Left lung (tissue), 4 donors: ENCODE measurements at regions not wholly inside any gene's neighbourhood (a gene's known extent, or its start where the extent isn't known, plus 50 kb on each side); places are given as distances from the start of the nearest gene placed in this dataset.

Source experiments
- ATAC-seq: fragments of 200-7000 bp; cut with Tn5 transposase; one replicate; pipeline ENCODE4 v1.9.1; 2020; ENCODE audit warnings: moderate library complexity
- DNase-seq, 4 donors: peaks; one replicate each; pipeline ENCODE4 v3.0.0-alpha.2; 2013 to 2020
- H3K27ac ChIP-seq, 2 donors: fragments of 200-600 bp; sonication (generic) in 1 of 2; one replicate each; pipeline versions ENCODE4 v1.5.0 to v1.8.0; 2020 to 2021
- H3K27me3 ChIP-seq, 2 donors: fragments of 200-600 bp; sonication (generic) in 1 of 2; one replicate each; pipeline versions ENCODE4 v1.5.0 to v1.8.0; 2020 to 2021
- H3K36me3 ChIP-seq, 2 donors: fragments of 200-600 bp; sonication (generic) in 1 of 2; one replicate each; pipeline versions ENCODE4 v1.5.0 to v1.8.0; 2020 to 2021
- H3K4me1 ChIP-seq, 2 donors: fragments of 200-600 bp; one replicate each; pipeline ENCODE4 v1.8.0; 2021
- H3K4me3 ChIP-seq, 2 donors: fragments of 200-600 bp; sonication (generic) in 1 of 2; one replicate each; pipeline versions ENCODE4 v1.5.0 to v1.8.0; 2020 to 2021; ENCODE audit warnings: mild to moderate bottlenecking in 1 of 2
- H3K9me3 ChIP-seq, 2 donors: fragments of 200-600 bp; sonication (generic) in 1 of 2; one replicate each; pipeline versions ENCODE4 v1.5.0 to v1.8.0; 2020 to 2021
- CTCF ChIP-seq, 2 donors: fragments of 200-600 bp; sonication (generic) in 1 of 2; IDR thresholded peaks; one replicate each; pipeline versions ENCODE4 v1.5.0 to v1.8.0; 2021; ENCODE audit warnings: antibody characterized with exemption in 2 of 2
- intact Hi-C, 2 donors: fragments of 100-400 bp; cut with DNase I; formaldehyde crosslinking; loops; one replicate each; pipeline versions ENCODE4 v1.11.2 to v1.14.2; 2022
- donor health status: DM: no; HTN: yes; CAD: no.
- donor health status: DM: no; HTN: no; CAD: no.

- ATAC-seq (no peak), DNase-seq (no peak)
- Histone ChIP-seq H3K27me3 (peaks cover 0 to 6% of the 10 kb centered on the region in 2 donors), H3K27ac (no peak overlapping the region), H3K4me1 (no peaks in the 10 kb centered on the region), H3K36me3 (no peaks in the 10 kb centered on the region), H3K9me3 (no peaks in the 10 kb centered on the region), H3K4me3 (no peak overlapping the region)
- no peak for TF ChIP-seq CTCF (IDR thresholded peaks at IDR 0.05)
- intact Hi-C loops, result no loop called here
Observed at GRCh38 chr12:5210179-5210922, 166.7 kb downstream of the KCNA5 start.

GRCh38 chr12:5210923-5211290, 167.2 kb downstream of the KCNA5 start:
- DNase-seq (no peak), ATAC-seq (no peak)
- Histone ChIP-seq H3K4me3 (no peak overlapping the region), H3K27me3 (peaks cover 0 to 6% of the 10 kb centered on the region in 2 donors), H3K4me1 (no peaks in the 10 kb centered on the region), H3K27ac (no peak overlapping the region), H3K9me3 (no peaks in the 10 kb centered on the region), H3K36me3 (no peaks in the 10 kb centered on the region)
- intact Hi-C loops, result no loop called here
- TF ChIP-seq CTCF (IDR thresholded peaks at IDR 0.05), result no peak

- TF ChIP-seq CTCF (IDR thresholded peaks at IDR 0.05), result no peak
- DNase-seq (no peak), ATAC-seq (no peak)
- Histone ChIP-seq H3K4me3 (no peak overlapping the region), H3K36me3 (no peaks in the 10 kb centered on the region), H3K9me3 (no peaks in the 10 kb centered on the region), H3K27me3 (peaks cover 0 to 6% of the 10 kb centered on the region in 2 donors), H3K27ac (no peak overlapping the region), H3K4me1 (no peaks in the 10 kb centered on the region)
- intact Hi-C loops, result no loop called here
Observed at GRCh38 chr12:5213336-5213735, 169.7 kb downstream of the KCNA5 start.

- no peaks in the 10 kb centered on the region for H3K9me3 ChIP-seq
- no peak overlapping the region for H3K27ac ChIP-seq
- H3K27me3 ChIP-seq, result peaks cover 0 to 6% of the 10 kb centered on the region in 2 donors
- no peak overlapping the region for H3K4me3 ChIP-seq
- H3K36me3 ChIP-seq, result no peaks in the 10 kb centered on the region
- intact Hi-C loops, result no loop called here
- DNase-seq (no peak), ATAC-seq (no peak)
- TF ChIP-seq CTCF (IDR thresholded peaks at IDR 0.05), result no peak
- no peaks in the 10 kb centered on the region for H3K4me1 ChIP-seq
Observed at GRCh38 chr12:5213990-5214389, 170.3 kb downstream of the KCNA5 start.

GRCh38 chr12:5217936-5218335, 174.3 kb downstream of the KCNA5 start:
- no peaks in the 10 kb centered on the region for H3K36me3 ChIP-seq
- H3K27me3 ChIP-seq, result peaks cover 0 to 3% of the 10 kb centered on the region in 2 donors
- no peak for DNase-seq
- H3K9me3 ChIP-seq, result no peaks in the 10 kb centered on the region
- no peak for TF ChIP-seq CTCF (IDR thresholded peaks at IDR 0.05)
- no peak overlapping the region for H3K4me3 ChIP-seq
- intact Hi-C loops, result no loop called here
- H3K27ac ChIP-seq, result no peak overlapping the region
- no peaks in the 10 kb centered on the region for H3K4me1 ChIP-seq
- ATAC-seq, result no peak
